ENCODE measurements at regions not wholly inside any gene's neighbourhood (a gene's known extent, or its start where the extent isn't known, plus 50 kb on each side); places are given as distances from the start of the nearest gene placed in this dataset.

GRCh38 chr6:121867095-121867494 is 431.6 kb downstream of the GJA1 start:
- no peak for DNase-seq (ENCODE audit: low spot score)

- DNase-seq (ENCODE audit: low spot score) = no peak
These were observed 432.8 kb downstream of the GJA1 start for GRCh38 chr6:121868206-121868605.

GRCh38 chr6:121873595-121873994 is 438.1 kb downstream of the GJA1 start:
- no peak for DNase-seq (ENCODE audit: low spot score)

- no peak for DNase-seq (ENCODE audit: low spot score)
These were observed 441.3 kb downstream of the GJA1 start for GRCh38 chr6:121876721-121877120.

GRCh38 chr6:121879149-121879548 is 443.7 kb downstream of the GJA1 start:
- DNase-seq (ENCODE audit: low spot score) = no peak

GRCh38 chr6:121880831-121881230 is 445.4 kb downstream of the GJA1 start:
- DNase-seq (ENCODE audit: low spot score) = no peak

- no peak for DNase-seq (ENCODE audit: low spot score)
These were observed 446.7 kb downstream of the GJA1 start for GRCh38 chr6:121881974-121882667.

GRCh38 chr6:121884091-121884490 is 448.6 kb downstream of the GJA1 start:
- DNase-seq (ENCODE audit: low spot score) = no peak

- no peak for DNase-seq (ENCODE audit: low spot score)
These were observed 449.2 kb downstream of the GJA1 start for GRCh38 chr6:121884620-121885019.

GRCh38 chr6:121885399-121886152 is 450.1 kb downstream of the GJA1 start:
- no peak for DNase-seq (ENCODE audit: low spot score)

GRCh38 chr6:121886223-121886830 is 450.9 kb downstream of the GJA1 start:
- DNase-seq (ENCODE audit: low spot score) = no peak

GRCh38 chr6:121887724-121888123 is 452.3 kb downstream of the GJA1 start:
- DNase-seq (ENCODE audit: low spot score) = no peak

- peak; percentile 41 for DNase-seq (ENCODE audit: low spot score)
These were observed 455.0 kb downstream of the GJA1 start for GRCh38 chr6:121890307-121890910.

GRCh38 chr6:121895731-121896130 is 460.3 kb downstream of the GJA1 start:
- DNase-seq (ENCODE audit: low spot score) = peak; percentile 8

GRCh38 chr6:121896363-121896762 is 460.9 kb downstream of the GJA1 start:
- no peak for DNase-seq (ENCODE audit: low spot score)

GRCh38 chr6:121896771-121897170 is 461.3 kb downstream of the GJA1 start:
- DNase-seq (ENCODE audit: low spot score) = no peak

- no peak for DNase-seq (ENCODE audit: low spot score)
These were observed 461.9 kb downstream of the GJA1 start for GRCh38 chr6:121897337-121897760.

- DNase-seq (ENCODE audit: low spot score) = no peak
These were observed 466.0 kb downstream of the GJA1 start for GRCh38 chr6:121901432-121901831.

- DNase-seq (ENCODE audit: low spot score) = no peak
These were observed 469.1 kb downstream of the GJA1 start for GRCh38 chr6:121904559-121904958.

GRCh38 chr6:121912905-121913304 is 477.5 kb downstream of the GJA1 start:
- no peak for DNase-seq (ENCODE audit: low spot score)

GRCh38 chr6:121917263-121917829 is 481.9 kb downstream of the GJA1 start:
- DNase-seq (ENCODE audit: low spot score) = no peak
